Kidney tubule cell (primary cell): ENCODE measurements at regions not wholly inside any gene's neighbourhood (a gene's known extent, or its start where the extent isn't known, plus 50 kb on each side); places are given as distances from the start of the nearest gene placed in this dataset.

Source experiments
- DNase-seq: peaks from one replicate; pipeline ENCODE4 v3.0.0-alpha.2; 2018; ENCODE audit warnings: low spot score

GRCh38 chr20:56060486-56060885 is 55.2 kb upstream of the CBLN4 start:
- no peak for DNase-seq

DNA sequence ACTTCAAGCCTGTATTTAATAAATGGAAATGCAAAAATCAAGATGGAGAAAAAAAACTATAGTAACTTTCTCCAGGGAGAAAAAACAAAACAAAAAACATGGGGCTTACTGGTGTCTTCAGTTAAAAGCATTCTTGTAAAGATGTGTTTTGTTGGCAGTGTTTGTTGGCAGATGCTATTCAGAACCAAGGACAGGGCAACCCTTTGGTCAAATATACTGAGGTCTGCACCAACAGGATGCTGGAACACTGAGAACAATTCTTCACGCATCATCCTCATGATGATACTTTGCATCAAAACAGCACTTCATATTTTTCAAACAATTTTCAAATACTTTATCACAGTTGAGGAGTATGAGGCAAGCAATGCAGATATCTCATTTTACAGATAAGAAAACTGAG is 63.7 kb upstream of the CBLN4 start:
- DNase-seq = no peak

- no peak for DNase-seq
Observed at GRCh38 chr20:56072165-56072564, 66.8 kb upstream of the CBLN4 start.

- DNase-seq = peak; percentile 50
Observed at GRCh38 chr20:56088375-56088774, 83.1 kb upstream of the CBLN4 start.

- peak; percentile 88 for DNase-seq
Observed at GRCh38 chr20:56091628-56092234, 86.4 kb upstream of the CBLN4 start.

DNA sequence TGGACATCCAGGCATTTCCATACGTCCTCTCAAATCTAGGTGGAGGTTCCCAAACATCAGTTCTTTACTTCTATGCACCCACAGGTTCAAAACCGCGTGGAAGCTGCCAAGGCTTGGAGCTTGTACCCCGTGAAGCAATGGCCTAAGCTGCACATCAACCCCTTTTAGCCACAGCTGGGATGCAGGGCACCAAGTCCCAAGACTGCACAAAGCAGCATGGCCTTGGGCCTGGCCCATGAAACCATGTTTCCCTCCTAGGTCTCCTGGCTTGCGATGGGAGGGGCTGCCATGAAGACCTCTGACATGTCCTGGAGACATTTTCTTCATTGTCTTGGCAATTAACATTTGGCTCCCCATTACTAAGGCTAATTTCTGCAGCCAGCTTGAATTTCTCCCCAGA is 88.9 kb upstream of the CBLN4 start:
- DNase-seq = no peak

DNA sequence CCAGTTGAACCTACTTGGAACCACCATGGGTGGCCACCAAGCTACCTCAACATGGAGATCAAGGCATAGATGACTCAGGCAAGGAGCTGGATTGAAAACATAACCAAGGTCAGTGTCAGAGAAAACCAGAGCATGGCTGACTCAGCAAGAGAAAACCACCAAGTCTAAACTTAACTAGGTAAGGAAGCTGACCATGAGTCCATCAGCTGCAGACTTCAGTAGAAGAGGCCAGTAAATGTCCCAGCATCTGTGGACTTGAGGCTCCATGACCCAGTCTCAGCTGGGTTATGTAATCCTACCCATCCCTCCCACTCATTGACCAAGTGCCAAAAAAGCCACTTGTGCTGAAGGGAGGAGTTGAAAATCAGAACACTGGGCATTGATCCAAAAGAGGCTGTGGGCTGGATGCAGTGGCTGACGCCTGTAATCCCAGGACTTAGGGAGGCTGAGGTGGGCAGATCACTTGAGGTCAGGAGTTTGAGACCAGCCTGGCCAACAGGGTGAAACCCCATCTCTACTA is 93.7 kb upstream of the CBLN4 start:
- DNase-seq = peak; percentile 31

GRCh38 chr20:56111961-56112730 is 106.8 kb upstream of the CBLN4 start:
- DNase-seq = no peak

DNA sequence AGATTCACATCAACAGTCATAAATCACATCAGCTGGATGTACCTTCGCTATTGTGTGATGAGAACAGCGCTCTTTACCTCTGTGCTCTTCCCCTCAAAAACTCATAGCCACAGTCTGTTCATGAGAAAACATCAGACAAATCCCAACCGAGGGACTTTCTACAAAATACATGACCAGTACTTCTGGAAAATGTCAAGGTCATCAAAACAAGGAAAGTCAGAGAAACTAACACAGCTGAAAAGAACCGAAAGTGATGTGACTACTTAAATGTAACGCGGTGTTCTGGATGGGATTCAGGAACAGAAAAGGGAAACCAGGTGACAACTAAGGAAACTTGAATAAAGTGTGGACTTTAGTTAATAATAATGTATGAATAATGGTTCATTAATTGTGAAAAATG is 112.0 kb upstream of the CBLN4 start:
- no peak for DNase-seq

DNA sequence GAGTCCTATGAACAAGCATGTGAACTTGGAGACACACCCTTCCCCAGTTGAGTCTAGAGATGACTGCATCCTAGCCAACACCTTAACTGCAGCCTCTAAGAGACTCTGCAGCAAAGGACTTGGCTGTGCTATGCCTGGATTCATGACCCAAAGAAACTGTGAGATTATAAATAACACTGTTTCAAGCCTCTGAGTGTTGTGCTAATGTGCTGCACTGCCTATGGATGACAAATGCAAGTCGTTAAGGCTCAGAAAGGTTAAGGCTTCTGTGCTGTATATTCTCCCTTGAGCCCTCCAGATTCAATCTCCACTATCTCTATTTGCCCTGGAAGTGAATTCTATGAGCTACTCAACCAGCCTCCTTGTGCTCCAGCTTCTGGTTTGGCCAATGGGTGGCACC is 116.5 kb upstream of the CBLN4 start:
- no peak for DNase-seq

DNA sequence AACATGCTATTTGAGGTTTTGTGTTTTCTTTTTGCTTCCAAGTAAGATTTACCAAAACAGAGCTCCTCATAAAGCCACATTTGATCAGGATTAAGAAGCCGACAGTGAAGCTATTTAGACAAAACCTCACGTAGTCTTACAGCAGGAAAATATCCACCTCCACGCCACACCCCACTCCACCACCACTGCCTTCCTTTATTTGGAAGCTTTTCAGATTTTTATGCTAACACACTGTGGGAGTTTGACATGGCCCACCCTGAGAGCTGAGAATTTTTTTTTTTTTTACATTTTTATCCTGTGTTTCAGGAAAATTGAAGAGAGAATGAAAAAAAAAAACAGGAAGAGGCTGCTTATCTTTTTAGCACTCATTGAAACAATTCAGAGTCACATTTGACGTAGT is 104.8 kb upstream of the MC3R start:
- DNase-seq = no peak

- DNase-seq = no peak
Observed at GRCh38 chr20:56151834-56152233, 96.7 kb upstream of the MC3R start.

DNA sequence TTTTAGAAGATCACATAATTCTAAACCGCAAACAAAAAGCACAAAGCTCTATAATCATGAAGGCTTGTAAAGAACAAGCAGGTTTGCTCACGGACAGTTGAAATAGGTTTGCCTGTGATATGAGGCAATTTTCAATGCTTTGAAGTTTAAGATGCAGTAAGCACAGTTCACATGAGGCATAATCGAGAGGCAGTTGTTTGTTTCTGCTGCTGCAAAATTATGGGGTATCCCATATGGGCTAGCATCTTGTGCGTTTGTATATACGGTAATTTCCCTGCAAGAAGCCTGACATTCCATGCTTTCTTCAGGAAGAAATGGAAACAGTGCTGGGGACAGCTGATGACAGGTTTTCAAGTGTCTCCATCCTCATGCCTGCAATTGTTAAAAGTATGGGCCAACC is 94.6 kb upstream of the MC3R start:
- no peak for DNase-seq

- no peak for DNase-seq
Observed at GRCh38 chr20:56155625-56156024, 92.9 kb upstream of the MC3R start.

- no peak for DNase-seq
Observed at GRCh38 chr20:56157530-56158203, 90.9 kb upstream of the MC3R start.

DNA sequence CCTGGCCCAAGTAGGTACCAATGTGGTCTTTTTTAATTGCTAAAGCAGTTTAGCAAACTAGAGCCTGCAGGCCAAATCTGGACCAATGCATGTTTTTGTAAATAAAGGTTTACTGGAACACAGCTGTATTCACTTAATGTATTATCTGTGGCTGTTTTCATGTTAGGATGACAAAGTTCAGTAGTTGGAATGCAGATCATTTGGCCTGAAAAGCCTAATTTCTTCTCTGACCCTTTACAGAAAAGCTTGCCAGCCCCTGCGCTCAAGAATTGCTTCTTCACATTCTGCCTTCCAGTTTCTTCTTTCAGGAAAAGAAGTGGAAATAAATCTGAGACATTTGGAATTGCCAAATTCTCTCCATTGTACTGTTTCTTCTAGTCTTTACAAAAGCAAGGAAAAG is 90.0 kb upstream of the MC3R start:
- DNase-seq = no peak

DNA sequence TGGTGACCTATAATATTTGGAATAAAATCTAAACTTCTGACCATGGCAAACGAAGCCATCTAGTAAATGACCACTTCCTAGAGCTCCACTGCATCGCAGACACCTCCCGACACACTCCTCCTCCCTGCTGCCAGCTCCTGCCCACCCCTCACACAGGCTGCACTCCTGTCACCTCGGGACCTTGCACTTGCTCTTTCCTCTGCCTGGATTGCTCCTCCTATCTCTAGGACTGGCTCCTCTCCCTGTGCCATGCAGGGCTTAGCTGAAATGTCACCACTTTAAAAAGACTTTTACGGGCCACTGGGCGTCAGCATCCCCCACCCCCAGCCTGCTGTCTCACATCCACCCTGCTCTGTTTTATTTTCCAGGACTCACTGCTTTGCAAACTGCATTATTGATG is 87.6 kb upstream of the MC3R start:
- DNase-seq = no peak

DNA sequence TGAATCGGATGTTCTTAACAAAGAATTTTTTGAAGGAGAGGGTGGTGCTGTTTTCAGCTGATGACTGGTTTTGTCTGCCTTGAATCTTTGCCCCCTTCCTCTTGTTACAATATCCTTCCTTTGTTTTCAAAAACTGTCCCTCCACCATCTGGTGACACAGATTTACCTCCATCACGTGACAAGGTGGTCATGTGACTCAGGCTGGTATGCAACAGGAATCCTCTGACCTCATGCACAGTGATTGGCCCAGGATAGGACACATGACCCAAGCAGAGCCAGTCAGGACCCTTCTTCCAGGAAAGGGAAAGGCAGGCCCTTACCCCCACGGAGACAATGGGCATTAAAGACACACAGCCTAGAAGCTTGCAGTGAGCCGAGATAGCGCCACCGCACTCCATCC is 84.7 kb upstream of the MC3R start:
- no peak for DNase-seq

GRCh38 chr20:56166781-56167465 is 81.6 kb upstream of the MC3R start:
- no peak for DNase-seq

DNA sequence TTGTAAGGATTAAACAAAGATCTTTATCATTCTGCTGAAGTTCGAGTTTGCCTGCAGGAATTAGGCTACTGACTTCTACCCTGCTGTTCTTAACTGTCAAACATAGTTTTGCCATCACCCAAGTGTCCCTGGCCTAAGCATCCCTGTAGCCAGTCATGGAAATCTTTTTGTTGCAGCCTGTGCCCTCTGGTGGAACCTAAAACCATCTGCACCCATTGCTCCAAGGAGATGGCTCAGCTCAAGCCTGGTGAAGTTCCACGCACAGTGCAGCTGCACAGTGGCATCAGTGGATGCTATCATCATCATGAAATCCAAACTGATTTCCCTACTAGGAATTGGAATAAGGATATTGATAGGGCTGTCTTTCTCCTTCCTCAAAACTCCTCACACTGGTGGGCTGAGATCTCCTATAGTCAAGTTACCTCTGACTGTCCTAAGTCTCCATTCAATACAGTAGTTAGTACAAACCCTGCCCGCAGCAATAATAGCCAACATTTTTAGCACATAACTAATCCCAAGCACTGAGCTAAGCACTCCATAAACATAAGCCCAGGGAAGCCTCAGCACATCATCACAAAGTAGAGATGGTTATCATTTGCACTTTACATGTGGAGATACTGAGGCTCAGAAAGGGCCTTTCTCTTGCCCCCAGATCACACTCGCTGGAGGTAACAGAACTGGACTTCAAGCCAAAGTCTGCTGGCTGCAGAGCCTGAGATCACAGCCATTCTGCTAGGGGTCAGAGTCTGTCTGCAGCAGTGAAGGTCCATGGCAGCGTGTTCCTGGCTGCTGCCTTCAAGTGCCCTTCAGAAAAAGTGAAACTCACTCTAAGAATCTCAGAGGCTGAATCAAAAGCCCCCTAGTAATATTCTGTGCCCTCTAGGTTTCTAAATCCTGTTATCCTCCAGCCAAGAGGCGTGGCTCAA is 77.2 kb upstream of the MC3R start:
- peak; percentile 39 for DNase-seq

- DNase-seq = no peak
Observed at GRCh38 chr20:56173438-56173837, 75.1 kb upstream of the MC3R start.

- DNase-seq = no peak
Observed at GRCh38 chr20:56174416-56174815, 74.1 kb upstream of the MC3R start.
